ENCODE measurements at regions not wholly inside any gene's neighbourhood (a gene's known extent, or its start where the extent isn't known, plus 50 kb on each side); places are given as distances from the start of the nearest gene placed in this dataset.

GRCh38 chr1:68551459-68551858, 54.6 kb upstream of the DEPDC1 start:
- no peak for DNase-seq (ENCODE audit: low spot score)

DNA sequence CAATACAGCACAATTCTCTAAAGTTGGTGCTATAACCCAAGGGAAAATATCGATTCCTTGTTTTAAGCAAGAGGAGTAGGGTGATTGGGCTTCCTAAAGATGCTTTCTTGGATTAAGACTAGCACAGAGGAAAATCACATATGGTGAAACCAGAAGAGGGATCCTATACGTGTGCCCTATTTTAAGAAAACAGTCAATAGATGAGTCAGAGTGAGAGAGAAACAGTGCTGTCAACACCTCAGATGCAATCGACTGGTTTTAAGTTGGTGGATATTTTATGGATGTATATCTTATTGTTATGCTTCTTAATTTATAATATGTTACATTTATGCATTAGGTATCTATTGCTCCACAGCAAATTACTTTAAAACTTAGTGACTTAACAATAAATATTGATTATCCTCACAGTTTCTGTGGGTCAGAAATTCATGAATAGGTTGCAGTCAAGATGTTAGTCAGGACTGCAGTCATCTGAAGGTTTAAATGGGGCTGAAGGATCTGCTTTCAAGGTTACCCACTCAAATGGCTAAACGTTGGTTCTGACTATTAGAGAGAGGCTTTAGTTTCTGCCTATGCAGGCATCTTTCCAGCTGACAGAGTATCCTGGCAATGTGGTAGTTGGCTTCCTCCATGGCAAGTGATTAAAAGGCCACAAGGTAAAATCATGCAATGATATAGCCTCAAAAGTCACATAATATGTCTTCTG, 61.6 kb upstream of the DEPDC1 start:
- DNase-seq (ENCODE audit: low spot score): no peak

- DNase-seq (ENCODE audit: low spot score): no peak
Observed at GRCh38 chr1:68565923-68566322, 69.0 kb upstream of the DEPDC1 start.

DNA sequence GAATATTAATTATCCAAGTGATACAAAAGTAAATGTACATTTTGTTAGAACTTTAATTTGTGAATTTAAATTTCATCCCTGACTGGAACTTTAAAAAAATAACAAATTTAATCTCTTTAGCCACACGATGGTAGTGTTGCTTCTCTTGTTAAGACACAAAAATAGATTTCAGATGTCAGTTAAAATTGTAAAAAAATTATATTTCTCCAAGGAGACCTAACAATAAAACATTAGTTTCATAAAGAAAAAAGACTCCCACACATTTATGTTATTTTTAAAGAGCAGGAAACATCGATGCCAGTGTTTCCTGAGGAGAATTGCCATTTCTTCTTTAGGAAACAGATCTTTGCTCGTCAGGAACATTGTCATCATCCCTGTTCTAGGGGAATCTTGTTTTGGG, 74.0 kb upstream of the DEPDC1 start:
- DNase-seq (ENCODE audit: low spot score): no peak

GRCh38 chr1:68571454-68572235, 74.8 kb upstream of the DEPDC1 start:
- DNase-seq (ENCODE audit: low spot score): no peak

GRCh38 chr1:68585351-68585750, 88.5 kb upstream of the DEPDC1 start:
- no peak for DNase-seq (ENCODE audit: low spot score)

- DNase-seq (ENCODE audit: low spot score): no peak
Observed at GRCh38 chr1:68586766-68587165, 89.9 kb upstream of the DEPDC1 start.

DNA sequence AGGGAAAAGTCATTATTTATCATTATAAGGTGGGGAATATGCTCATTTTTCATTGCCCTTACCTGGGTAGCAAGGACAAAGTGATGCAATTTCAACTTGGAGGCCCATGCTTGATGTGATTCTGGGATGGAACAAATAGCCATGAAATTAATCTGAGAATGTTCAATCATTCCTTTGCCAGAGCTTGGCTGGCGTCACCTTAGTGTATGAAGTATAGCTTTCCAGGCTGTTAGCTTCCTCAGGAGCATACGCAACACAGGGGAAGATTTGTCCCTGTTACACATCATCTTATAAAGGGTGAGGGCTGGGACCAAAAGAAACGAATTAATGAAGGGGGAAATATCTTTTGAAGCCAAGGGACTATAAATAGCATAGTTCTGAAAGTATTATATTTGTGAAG, 91.4 kb upstream of the DEPDC1 start:
- DNase-seq (ENCODE audit: low spot score): no peak

GRCh38 chr1:68590473-68590872, 93.6 kb upstream of the DEPDC1 start:
- no peak for DNase-seq (ENCODE audit: low spot score)

- no peak for DNase-seq (ENCODE audit: low spot score)
Observed at GRCh38 chr1:68594851-68595250, 98.0 kb upstream of the DEPDC1 start.

DNA sequence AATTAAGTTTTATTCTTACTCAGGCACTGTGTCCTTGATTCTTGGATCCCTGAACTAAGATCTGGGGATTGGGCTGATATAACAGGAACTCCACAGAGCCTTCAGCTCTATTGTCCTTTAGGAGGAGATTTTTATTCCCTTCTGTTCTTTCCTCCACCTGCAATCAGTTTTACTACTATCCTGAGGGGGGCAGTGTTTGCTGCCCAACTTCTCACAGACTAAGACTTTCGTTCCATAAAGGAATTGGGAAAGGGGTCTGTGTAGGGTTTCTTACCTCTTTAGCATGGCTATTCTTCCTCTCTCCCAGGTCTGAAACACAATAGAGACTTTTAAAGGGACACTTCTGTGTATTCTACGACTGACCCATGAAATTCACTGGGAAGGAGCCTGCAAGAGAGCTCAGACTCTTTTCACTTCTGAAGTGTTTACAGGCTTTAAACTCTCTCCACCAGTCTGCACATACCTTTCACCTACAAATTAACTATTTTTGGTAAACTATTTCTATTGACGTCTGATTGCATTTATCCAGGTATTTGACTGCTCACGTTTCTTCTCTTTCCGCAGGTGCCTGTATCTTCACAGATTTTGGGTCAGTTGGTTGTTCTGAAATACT, 103.3 kb upstream of the DEPDC1 start:
- peak; percentile 14 for DNase-seq (ENCODE audit: low spot score)

DNA sequence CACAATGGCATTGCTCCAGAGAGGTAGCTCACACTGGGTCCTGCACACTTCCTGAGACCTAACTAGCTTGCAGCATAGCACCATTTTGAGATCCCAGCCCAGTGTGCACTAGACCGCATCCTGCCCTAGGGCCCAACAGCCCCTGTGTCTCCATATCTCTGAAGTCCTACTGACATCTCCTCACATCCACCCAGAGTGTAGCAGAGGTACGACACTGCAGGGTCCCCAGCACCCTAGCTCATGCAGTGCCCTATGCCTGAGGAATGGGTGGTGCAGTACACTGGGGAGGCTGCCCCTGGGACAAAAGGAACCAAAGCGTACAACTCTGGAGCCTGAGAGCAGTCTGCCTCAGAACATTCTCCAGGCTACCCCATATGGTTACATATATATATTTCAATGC, 111.4 kb upstream of the DEPDC1 start:
- no peak for DNase-seq (ENCODE audit: low spot score)

GRCh38 chr1:68615312-68615711, 118.4 kb upstream of the DEPDC1 start:
- DNase-seq (ENCODE audit: low spot score): no peak

DNA sequence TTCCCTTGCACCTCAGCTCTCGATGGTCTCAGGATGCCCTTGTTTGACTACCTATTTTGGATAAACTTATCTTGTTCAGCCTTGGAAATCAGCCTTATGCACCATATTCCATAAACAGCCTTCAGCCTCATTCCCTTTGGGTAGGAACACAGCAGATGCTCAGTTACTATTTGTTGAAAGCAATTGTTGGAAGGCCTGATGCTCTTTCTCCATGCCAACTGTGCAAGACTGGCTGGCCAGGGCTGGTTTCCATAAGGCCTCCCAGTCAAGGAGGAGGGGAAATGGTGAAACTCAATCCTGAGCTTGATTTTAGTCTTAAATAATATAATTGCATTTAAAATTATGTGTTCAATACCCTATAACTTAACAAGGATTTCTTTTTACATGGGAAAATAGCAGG, 121.1 kb upstream of the DEPDC1 start:
- DNase-seq (ENCODE audit: low spot score): no peak

GRCh38 chr1:68620571-68620970, 123.7 kb upstream of the DEPDC1 start:
- no peak for DNase-seq (ENCODE audit: low spot score)

DNA sequence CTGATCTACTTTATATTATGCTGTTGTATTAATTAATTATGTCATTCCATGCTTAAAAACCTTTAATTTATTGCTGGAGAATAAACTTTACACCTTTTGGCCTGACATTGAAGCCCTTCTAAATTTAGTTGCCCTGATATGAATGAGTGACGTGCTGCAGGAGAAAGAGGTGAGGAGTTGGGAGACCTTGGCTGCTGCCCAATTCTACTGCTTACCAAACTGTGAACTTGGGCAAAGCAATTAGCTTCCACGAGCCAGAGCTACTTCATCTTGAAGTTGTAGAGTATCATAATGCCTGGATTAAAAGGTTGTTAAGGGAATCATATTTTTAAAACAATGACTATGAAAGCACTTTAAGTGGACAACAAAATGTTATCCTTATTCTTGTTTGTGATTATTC, 126.8 kb upstream of the DEPDC1 start:
- no peak for DNase-seq (ENCODE audit: low spot score)

- DNase-seq (ENCODE audit: low spot score): peak; percentile 7
Observed at GRCh38 chr1:68624233-68624632, 127.4 kb upstream of the DEPDC1 start.

DNA sequence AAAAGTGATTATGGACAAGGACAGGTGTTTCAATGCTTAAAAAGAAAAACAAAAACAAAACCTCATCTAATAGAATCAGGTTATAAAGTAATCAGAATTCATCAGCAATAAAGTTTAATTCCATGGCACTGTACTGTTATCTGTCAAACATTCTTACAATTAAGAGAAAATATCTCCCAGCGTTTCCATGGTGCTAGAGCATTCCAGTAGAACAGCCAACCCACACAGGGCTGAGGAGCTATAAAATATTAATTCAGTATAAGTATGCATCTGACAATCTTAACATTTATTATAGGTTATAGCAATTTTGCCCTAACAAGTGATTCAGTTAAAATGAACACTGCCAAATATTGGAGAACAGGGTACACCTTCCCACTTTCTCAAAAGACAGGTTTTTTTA, 128.7 kb upstream of the DEPDC1 start:
- no peak for DNase-seq (ENCODE audit: low spot score)

DNA sequence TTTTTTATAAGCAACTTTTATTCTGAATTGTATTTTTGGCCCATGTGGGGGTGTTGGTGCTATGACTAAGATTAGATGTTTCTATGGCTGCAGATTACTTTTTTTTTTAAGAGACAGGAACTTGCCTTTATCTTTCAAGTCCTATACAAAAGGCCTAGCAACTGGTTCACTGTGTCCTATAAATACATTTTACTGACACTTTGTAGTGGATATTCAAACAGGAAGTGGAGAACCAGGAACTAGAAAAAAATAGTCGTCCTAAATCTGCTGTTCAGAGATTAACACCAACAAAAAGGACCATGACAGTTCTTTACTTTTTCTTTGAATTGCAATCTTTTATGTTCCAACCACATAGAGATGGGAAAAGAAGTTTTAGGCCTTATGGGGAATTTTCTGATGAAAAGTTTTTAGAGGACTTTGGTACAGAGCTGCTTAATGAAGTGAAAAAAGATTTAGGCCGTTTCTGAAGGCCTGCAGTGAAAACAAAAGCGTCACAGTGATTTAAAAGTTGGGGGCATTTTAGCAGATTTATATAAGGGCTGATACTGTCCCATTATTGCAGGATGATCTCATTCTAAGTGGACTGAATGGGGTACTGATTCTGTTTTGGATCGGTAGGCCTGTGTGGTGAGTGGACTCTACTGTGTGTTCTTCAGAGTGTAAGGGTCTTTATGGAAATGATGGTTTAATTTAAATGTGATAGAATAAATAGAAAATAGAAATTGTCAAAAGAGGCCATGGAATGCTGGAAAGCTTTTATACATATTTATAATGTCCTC, 136.4 kb upstream of the DEPDC1 start:
- no peak for DNase-seq (ENCODE audit: low spot score)

DNA sequence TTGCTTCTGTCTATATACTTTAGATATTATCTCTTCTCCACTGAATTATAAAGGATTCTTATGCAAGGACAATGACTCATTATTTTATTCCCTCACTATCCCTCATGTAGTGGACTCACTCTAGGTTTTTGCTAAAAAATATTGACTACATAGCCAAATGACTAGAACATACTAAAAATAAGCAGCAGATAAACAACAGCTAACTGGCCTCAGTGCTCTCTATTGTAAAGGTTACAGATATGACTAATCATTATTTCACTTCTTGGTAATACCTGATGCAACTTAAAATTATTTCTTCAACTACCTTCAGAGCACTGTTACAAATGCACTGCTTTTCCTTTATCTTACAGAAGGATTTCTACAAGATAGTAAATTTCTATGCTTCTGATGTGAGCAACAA, 147.6 kb upstream of the DEPDC1 start:
- no peak for DNase-seq (ENCODE audit: low spot score)

DNA sequence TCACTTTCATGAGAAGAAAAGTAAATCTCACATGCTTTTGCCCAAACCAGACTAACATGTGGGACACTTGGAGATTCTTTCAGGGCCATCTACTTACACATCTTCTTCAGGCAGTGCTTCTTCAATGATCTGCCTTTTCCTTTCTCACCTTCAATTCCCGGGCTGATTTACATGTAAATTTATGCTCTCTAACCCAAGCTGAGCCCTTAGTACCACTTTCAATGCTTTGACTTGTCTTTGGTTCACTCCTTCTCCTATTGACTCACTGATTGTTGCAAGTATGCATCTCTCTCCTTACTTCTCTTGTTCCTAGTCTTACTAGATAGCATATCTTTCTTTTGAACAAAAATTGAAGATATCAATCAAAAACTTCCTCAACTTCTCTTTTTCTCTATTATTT, 154.2 kb upstream of the DEPDC1 start:
- DNase-seq (ENCODE audit: low spot score): no peak

DNA sequence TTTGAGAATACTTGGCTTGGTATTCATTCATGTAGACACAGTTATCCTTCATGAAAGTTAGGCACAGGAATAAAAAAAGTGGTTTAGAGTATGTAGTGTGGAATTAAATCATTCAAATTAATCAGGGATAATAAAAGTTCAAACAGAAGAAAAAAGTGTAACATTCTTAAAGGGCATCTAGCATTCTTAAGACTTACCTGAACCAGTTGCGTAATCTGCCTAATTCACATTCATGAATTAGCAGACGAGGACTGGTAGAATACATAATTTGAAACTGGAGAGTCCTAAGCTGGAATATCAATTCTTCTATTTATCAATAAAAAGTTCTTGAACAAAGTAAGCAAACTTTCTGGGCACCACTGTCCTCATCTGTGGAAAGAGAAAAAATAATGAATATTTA, 157.0 kb upstream of the DEPDC1 start:
- DNase-seq (ENCODE audit: low spot score): no peak

DNA sequence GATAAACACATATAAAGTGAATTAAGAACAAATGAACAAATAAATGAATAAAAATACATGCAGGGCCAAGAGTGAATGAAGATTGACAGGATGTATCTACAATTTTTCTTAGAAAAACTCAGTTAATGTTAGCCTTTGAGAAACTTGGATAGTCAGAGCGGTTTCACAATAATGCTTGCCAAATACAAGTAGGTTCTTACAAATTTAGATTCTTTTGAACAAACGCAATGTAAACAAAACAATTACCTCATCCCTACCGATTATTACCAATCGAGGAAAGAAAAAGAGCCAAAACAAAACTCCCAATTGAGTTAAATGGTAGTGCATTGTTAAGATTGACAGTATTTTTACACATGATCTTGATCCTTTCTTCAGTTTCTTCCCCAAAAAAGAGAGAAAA, 176.9 kb upstream of the DEPDC1 start:
- no peak for DNase-seq (ENCODE audit: low spot score)
